SK-N-SH (cell line): ENCODE measurements at regions not wholly inside any gene's neighbourhood (a gene's known extent, or its start where the extent isn't known, plus 50 kb on each side); places are given as distances from the start of the nearest gene placed in this dataset.

Experiments used
- CTCF ChIA-PET: fragments of 300-600, 350-600 bp; formaldehyde crosslinking; extraction: SDS; loops from one replicate; lab custom pipeline; 2021; lab: Yijun Ruan, JAX
- POLR2A ChIA-PET: fragments of 350-600 bp; sonication (Branson Sonifier 250); formaldehyde crosslinking; extraction: SDS; loops from one replicate; lab custom pipeline; 2020; ENCODE audit warnings: antibody characterized with exemption, inconsistent platforms; lab: Yijun Ruan, JAX
- DNase-seq: peaks from one replicate; pipeline ENCODE4 v3.0.0; 2012
- H2AFZ ChIP-seq: fragments of 200-600 bp; sonication (generic); 2 replicates; pipeline ENCODE4 v1.8.1; 2016; ENCODE audit warnings: antibody characterized with exemption, mild to moderate bottlenecking, low read depth
- H3F3A ChIP-seq: fragments of 200-600 bp; sonication (generic); replicated peaks from 2 replicates; pipeline ENCODE3; 2016; ENCODE audit warnings: antibody characterized with exemption, mild to moderate bottlenecking; ENCODE audit not compliant: insufficient read depth
- H3K27ac ChIP-seq, 2 experiments: fragments of 200-500 bp in 1 of 2; fragments of 200-600 bp in 1 of 2; sonication (Bioruptor generic) in 1 of 2; sonication (generic), shearing (Covaris generic) in 1 of 2; 2 replicates each; pipeline versions ENCODE4 v1.5.1 to v1.6.1; 2014 to 2016; ENCODE audit warnings: low read depth in 2 of 2, inconsistent platforms in 1 of 2, low read length in 1 of 2, mild to moderate bottlenecking in 1 of 2, mixed read lengths in 1 of 2
- H3K27me3 ChIP-seq: fragments of 200-600 bp; sonication (generic), shearing (Covaris generic); 2 replicates; pipeline ENCODE4 v1.6.1; 2016; ENCODE audit warnings: mixed run types; ENCODE audit not compliant: insufficient read depth
- H3K36me3 ChIP-seq, 2 experiments: fragments of 200-500 bp in 1 of 2; fragments of 200-600 bp in 1 of 2; sonication (Bioruptor generic) in 1 of 2; sonication (generic) in 1 of 2; replicated peaks in 1 of 2; 2 replicates each; pipeline versions ENCODE3 to v1.5.1; 2014 to 2016; ENCODE audit warnings: low read length in 1 of 2, mild to moderate bottlenecking in 1 of 2; ENCODE audit not compliant: insufficient read depth in 2 of 2, control insufficient read depth in 1 of 2
- H3K4me1 ChIP-seq, 2 experiments: fragments of 200-500 bp in 1 of 2; fragments of 200-600 bp in 1 of 2; sonication (Bioruptor generic) in 1 of 2; sonication (generic), shearing (Covaris generic) in 1 of 2; 2 replicates each; pipeline versions ENCODE4 v1.5.1 to v1.6.1; 2014 to 2016; ENCODE audit warnings: low read depth in 1 of 2, low read length in 1 of 2, mixed run types in 1 of 2; ENCODE audit not compliant: insufficient read depth in 2 of 2, control insufficient read depth in 1 of 2
- H3K4me2 ChIP-seq: fragments of 200-600 bp; sonication (generic), shearing (Covaris generic); 2 replicates; pipeline ENCODE4 v1.6.1; 2017; ENCODE audit warnings: mixed run types
- H3K4me3 ChIP-seq, 2 experiments: fragments of 200-500 bp in 1 of 2; fragments of 200-600 bp in 1 of 2; sonication (Bioruptor generic) in 1 of 2; sonication (generic), shearing (Covaris generic) in 1 of 2; 2 replicates each; pipeline versions ENCODE4 v1.5.1 to v1.8.1; 2014 to 2016; ENCODE audit warnings: low read depth in 2 of 2, inconsistent platforms in 1 of 2, low read length in 1 of 2, mild to moderate bottlenecking in 1 of 2, mixed read lengths in 1 of 2, moderate library complexity in 1 of 2
- H3K79me2 ChIP-seq: fragments of 200-600 bp; sonication (generic); 2 replicates; pipeline ENCODE4 v1.8.1; 2017; ENCODE audit warnings: mild to moderate bottlenecking; ENCODE audit not compliant: insufficient read depth
- H3K9ac ChIP-seq: fragments of 200-600 bp; sonication (generic); 2 replicates; pipeline ENCODE4 v1.6.1; 2017; ENCODE audit warnings: mixed run types
- H3K9me2 ChIP-seq: fragments of 200-600 bp; sonication (generic); 2 replicates; pipeline ENCODE4 v1.6.1; 2017; ENCODE audit warnings: mixed run types
- H3K9me3 ChIP-seq: fragments of 200-600 bp; sonication (generic); 2 replicates; pipeline ENCODE4 v1.6.1; 2017; ENCODE audit warnings: mixed run types, mild to moderate bottlenecking, moderate library complexity
- H4K20me1 ChIP-seq: fragments of 200-600 bp; sonication (generic); 2 replicates; pipeline ENCODE4 v1.6.1; 2017; ENCODE audit warnings: mild to moderate bottlenecking, mixed run types; ENCODE audit not compliant: insufficient read depth
- CHD2 ChIP-seq: fragments of 150-350 bp; IDR thresholded peaks from 2 replicates; pipeline ENCODE4 v1.6.1; 2018; ENCODE audit warnings: low read length; ENCODE audit not compliant: partially characterized antibody
- CTCF ChIP-seq: fragments of 200-600 bp; sonication (generic); IDR thresholded peaks from 2 replicates; pipeline ENCODE4 v1.6.1; 2017; ENCODE audit warnings: antibody characterized with exemption, mild to moderate bottlenecking, moderate library complexity
- EP300 ChIP-seq, 2 experiments: IDR thresholded peaks; 2 replicates each; pipeline versions ENCODE4 v1.4.0 to v1.6.1; 2012; ENCODE audit warnings: borderline replicate concordance in 1 of 2, low read depth in 1 of 2, low read length in 1 of 2
- FOSL2 ChIP-seq: IDR thresholded peaks from 2 replicates; pipeline ENCODE4 v1.4.0; 2012; ENCODE audit warnings: low read depth, mild to moderate bottlenecking, moderate library complexity, borderline replicate concordance
- FOXJ3 ChIP-seq: sonication (generic); formaldehyde crosslinking; IDR thresholded peaks from 2 replicates; pipeline ENCODE4 v1.5.1; 2020; ENCODE audit warnings: mild to moderate bottlenecking, missing genetic modification reagents
- FOXM1 ChIP-seq: IDR thresholded peaks from 2 replicates; pipeline ENCODE4 v1.4.0; 2012; ENCODE audit warnings: low read depth, mild to moderate bottlenecking
- GABPA ChIP-seq: IDR thresholded peaks from 2 replicates; pipeline ENCODE4 v1.4.0; 2012; ENCODE audit warnings: low read depth, mild to moderate bottlenecking
- GATA2 ChIP-seq: sonication (generic); formaldehyde crosslinking; IDR thresholded peaks from 2 replicates; pipeline ENCODE4 v1.5.0; 2020; ENCODE audit warnings: mild to moderate bottlenecking, missing genetic modification reagents
- MAX ChIP-seq: IDR thresholded peaks from 2 replicates; pipeline ENCODE4 v1.4.0; 2012; ENCODE audit warnings: low read depth
- MEF2A ChIP-seq: IDR thresholded peaks from 2 replicates; pipeline ENCODE4 v1.4.0; 2012; ENCODE audit warnings: low read depth, borderline replicate concordance
- MXI1 ChIP-seq: IDR thresholded peaks from 2 replicates; pipeline ENCODE4 v1.6.1; 2012; ENCODE audit warnings: mild to moderate bottlenecking, low read depth, low read length, improper control_type of control experiment
- NRF1 ChIP-seq: IDR thresholded peaks from 2 replicates; pipeline ENCODE4 v1.6.1; 2012; ENCODE audit warnings: low read depth, mild to moderate bottlenecking, low read length
- POLR2AphosphoS5 ChIP-seq: IDR thresholded peaks from 2 replicates; pipeline ENCODE4 v1.6.1; 2012; ENCODE audit warnings: low read depth, low read length
- RAD21 ChIP-seq: IDR thresholded peaks from 2 replicates; pipeline ENCODE4 v1.6.1; 2012; ENCODE audit warnings: mild to moderate bottlenecking, low read length
- RCOR1 ChIP-seq: fragments of 150-350 bp; IDR thresholded peaks from 2 replicates; pipeline ENCODE4 v1.6.1; 2017; ENCODE audit warnings: antibody characterized with exemption, low read length
- RXRA ChIP-seq: IDR thresholded peaks from 2 replicates; pipeline ENCODE4 v1.4.0; 2012; ENCODE audit warnings: low read depth, mild to moderate bottlenecking, borderline replicate concordance
- SIN3A ChIP-seq: IDR thresholded peaks from 2 replicates; pipeline ENCODE4 v1.6.1; 2012; ENCODE audit warnings: low read depth, mild to moderate bottlenecking, low read length, moderate library complexity, borderline replicate concordance
- SMC3 ChIP-seq: IDR thresholded peaks from 2 replicates; pipeline ENCODE4 v1.6.1; 2012; ENCODE audit warnings: low read depth, low read length, improper control_type of control experiment
- TAF1 ChIP-seq: IDR thresholded peaks from 2 replicates; pipeline ENCODE4 v1.6.1; 2012; ENCODE audit warnings: low read depth, mild to moderate bottlenecking, low read length, moderate library complexity, borderline replicate concordance
- TCF12 ChIP-seq: IDR thresholded peaks from 2 replicates; pipeline ENCODE4 v1.4.0; 2012
- TEAD4 ChIP-seq: IDR thresholded peaks from 2 replicates; pipeline ENCODE4 v1.4.0; 2012; ENCODE audit warnings: mild to moderate bottlenecking, borderline replicate concordance; ENCODE audit not compliant: insufficient read depth
- USF2 ChIP-seq: fragments of 150-350 bp; IDR thresholded peaks from 2 replicates; pipeline ENCODE4 v1.6.1; 2017; ENCODE audit warnings: antibody characterized with exemption, low read length, low read depth, borderline replicate concordance
- YY1 ChIP-seq: IDR thresholded peaks from 2 replicates; pipeline ENCODE4 v1.4.0; 2012; ENCODE audit warnings: low read depth, mild to moderate bottlenecking
- WGBS: methylation state at CpG from one replicate; pipeline ENCODE4 v1.1.6; 2017; ENCODE audit warnings: low lambda C conversion rate; 5-methylcytosine and 5-hydroxymethylcytosine counted together

- CTCF ChIA-PET, result no interaction called here
- DNase-seq, result no peak
- TF ChIP-seq RCOR1 (no peak), TEAD4 (no peak), NRF1 (no peak), TAF1 (no peak), FOXJ3 (no peak), EP300 (IDR thresholded peaks at IDR 0.05; ENCODE audit: borderline replicate concordance in 1 of 2, low read depth in 1 of 2, low read length in 1 of 2) (no peak), SIN3A (no peak)
- WGBS, result 55% methylated on average over 4 of the region's 4 CpGs
- H3F3A ChIP-seq, result peaks cover 7% of the 10 kb centered on the region
- H3K36me3 ChIP-seq, result no peaks in the 10 kb centered on the region
- POLR2A ChIA-PET, result no interaction called here
- no peaks in the 10 kb centered on the region for H4K20me1 ChIP-seq
- no peaks in the 10 kb centered on the region for H3K9me2 ChIP-seq
- H3K27ac ChIP-seq, result no peak overlapping the region
- no peaks in the 10 kb centered on the region for H3K4me1 ChIP-seq
- no peaks in the 10 kb centered on the region for H3K79me2 ChIP-seq
- no peaks in the 10 kb centered on the region for H3K9me3 ChIP-seq
- no peak overlapping the region for H3K9ac ChIP-seq
- no peak overlapping the region for H3K4me2 ChIP-seq
- no peak overlapping the region for H3K4me3 ChIP-seq
- H2AFZ ChIP-seq, result no peak overlapping the region
- no peaks in the 10 kb centered on the region; the same call in 1 of the 2 replicates for H3K27me3 ChIP-seq
These were observed 190.2 kb upstream of the CAND1 start for GRCh38 chr12:67078957-67079356.

GRCh38 chr12:67080637-67081036, 188.5 kb upstream of the CAND1 start:
- H3K4me1 ChIP-seq, result no peaks in the 10 kb centered on the region
- ChIA-PET CTCF (no interaction called here), POLR2A (no interaction called here)
- no peak overlapping the region for H3K4me3 ChIP-seq
- peaks cover 7% of the 10 kb centered on the region for H3F3A ChIP-seq
- WGBS, result 0% methylated on average over 1 of the region's 1 CpG
- H3K36me3 ChIP-seq, result no peaks in the 10 kb centered on the region
- H3K27ac ChIP-seq, result no peak overlapping the region
- H3K9me3 ChIP-seq, result no peaks in the 10 kb centered on the region
- DNase-seq, result no peak
- H4K20me1 ChIP-seq, result no peaks in the 10 kb centered on the region
- TF ChIP-seq TCF12 (no peak), RAD21 (no peak), FOXJ3 (no peak), GABPA (no peak), GATA2 (no peak), SMC3 (no peak), EP300 (IDR thresholded peaks at IDR 0.05; ENCODE audit: borderline replicate concordance in 1 of 2, low read depth in 1 of 2, low read length in 1 of 2) (no peak), POLR2AphosphoS5 (no peak), YY1 (no peak), CHD2 (no peak)
- H3K79me2 ChIP-seq, result no peaks in the 10 kb centered on the region
- no peak overlapping the region for H2AFZ ChIP-seq
- H3K9me2 ChIP-seq, result no peaks in the 10 kb centered on the region
- no peak overlapping the region for H3K4me2 ChIP-seq
- H3K27me3 ChIP-seq, result no peaks in the 10 kb centered on the region; the same call in 1 of the 2 replicates
- H3K9ac ChIP-seq, result no peak overlapping the region

- Histone ChIP-seq H3K4me1 (no peaks in the 10 kb centered on the region), H3K4me3 (no peak overlapping the region), H3K79me2 (no peaks in the 10 kb centered on the region), H4K20me1 (no peaks in the 10 kb centered on the region), H3K36me3 (no peaks in the 10 kb centered on the region), H3F3A (peaks cover 7% of the 10 kb centered on the region), H3K27ac (no peak overlapping the region), H3K9ac (no peak overlapping the region), H3K9me2 (no peaks in the 10 kb centered on the region), H3K9me3 (no peaks in the 10 kb centered on the region), H3K4me2 (no peak overlapping the region), H3K27me3 (no peaks in the 10 kb centered on the region; the same call in 1 of the 2 replicates), H2AFZ (no peak overlapping the region)
- CTCF ChIA-PET, result no interaction called here
- 0% methylated on average over 1 of the region's 1 CpG for WGBS
- POLR2A ChIA-PET, result no interaction called here
- DNase-seq, result no peak
- TF ChIP-seq FOSL2, result no peak
- TF ChIP-seq MAX, result no peak
- no peak for TF ChIP-seq USF2
- TF ChIP-seq POLR2AphosphoS5, result no peak
- no peak for TF ChIP-seq MXI1
- TF ChIP-seq CTCF, result no peak
- no peak for TF ChIP-seq FOXM1
- no peak for TF ChIP-seq GABPA
- TF ChIP-seq MEF2A, result no peak
- no peak for TF ChIP-seq RXRA
- TF ChIP-seq GATA2, result no peak
These were observed 186.9 kb upstream of the CAND1 start for GRCh38 chr12:67082221-67082620.
